ENCODE measurements at regions not wholly inside any gene's neighbourhood (a gene's known extent, or its start where the extent isn't known, plus 50 kb on each side); places are given as distances from the start of the nearest gene placed in this dataset.
A peak's percentile ranks its signal among the peaks of the same experiment; 100 is the strongest.

- POLR2A ChIA-PET, result no interaction called here
- no peak for TF ChIP-seq CTCF (IDR thresholded peaks at IDR 0.05; ENCODE audit: low read depth, low read length)
- Histone ChIP-seq H3K27me3 (ENCODE audit: control insufficient read depth, insufficient read depth, low read length) (no peaks in the 10 kb centered on the region), H3K9me3 (ENCODE audit: control insufficient read depth, insufficient read depth, low read length) (no peaks in the 10 kb centered on the region), H3K4me3 (ENCODE audit: low read depth, low read length) (no peak overlapping the region), H3K27ac (ENCODE audit: low read depth, low read length) (no peak overlapping the region)
- DNase-seq (ENCODE audit: low read depth, low spot score), result no peak
- CTCF ChIA-PET, result no interaction called here
Observed at GRCh38 chr2:180927030-180927686, 53.2 kb upstream of the UBE2E3 start.

DNA sequence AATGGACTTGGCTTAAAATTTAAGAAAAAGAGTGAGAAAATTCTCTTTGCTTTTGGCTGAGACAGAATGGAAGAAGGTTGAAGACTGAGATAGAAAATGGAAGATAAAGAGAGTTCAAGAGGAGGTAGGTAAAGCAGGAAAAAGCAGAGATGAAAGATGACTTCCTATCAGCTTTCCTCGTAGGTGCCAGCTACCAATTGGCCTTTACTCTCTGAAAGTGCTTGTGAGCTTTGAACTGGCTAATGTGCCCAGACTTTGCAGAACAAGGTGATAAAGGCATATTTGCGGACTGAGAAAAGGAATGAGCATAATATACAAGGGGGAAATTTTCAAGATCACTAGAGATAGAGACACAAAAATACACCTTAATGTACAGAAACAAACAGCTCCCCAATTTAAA, 54.7 kb upstream of the UBE2E3 start:
- no peak for DNase-seq (ENCODE audit: low read depth, low spot score)
- Histone ChIP-seq H3K27me3 (ENCODE audit: control insufficient read depth, insufficient read depth, low read length) (no peaks in the 10 kb centered on the region), H3K4me3 (ENCODE audit: low read depth, low read length) (no peak overlapping the region), H3K9me3 (ENCODE audit: control insufficient read depth, insufficient read depth, low read length) (no peaks in the 10 kb centered on the region), H3K27ac (ENCODE audit: low read depth, low read length) (no peak overlapping the region)
- TF ChIP-seq CTCF (IDR thresholded peaks at IDR 0.05; ENCODE audit: low read depth, low read length), result no peak
- ChIA-PET CTCF (interaction anchor here (0.6 to 1.2 kb wide), 2 partner anchors 9 to 793 kb away, joined by 3 read pairs; no protein-coding TSS in a partner anchor), POLR2A (no interaction called here)

GRCh38 chr2:180924063-180924462, 56.3 kb upstream of the UBE2E3 start:
- CTCF ChIA-PET, result interaction anchor here (0.6 kb wide), 1 partner anchor 14 kb away, joined by 5 read pairs; no protein-coding TSS in a partner anchor
- Histone ChIP-seq H3K9me3 (ENCODE audit: control insufficient read depth, insufficient read depth, low read length) (no peaks in the 10 kb centered on the region), H3K4me3 (ENCODE audit: low read depth, low read length) (no peak overlapping the region), H3K27ac (ENCODE audit: low read depth, low read length) (no peak overlapping the region), H3K27me3 (ENCODE audit: control insufficient read depth, insufficient read depth, low read length) (no peaks in the 10 kb centered on the region)
- DNase-seq (ENCODE audit: low read depth, low spot score), result no peak
- POLR2A ChIA-PET, result no interaction called here
- TF ChIP-seq CTCF (IDR thresholded peaks at IDR 0.05; ENCODE audit: low read depth, low read length), result no peak

GRCh38 chr2:180910831-180911665, 69.4 kb upstream of the UBE2E3 start:
- ChIA-PET CTCF (interaction anchor here (0.5 kb wide), 1 partner anchor 1110 kb away, joined by 6 read pairs; no protein-coding TSS in a partner anchor), POLR2A (no interaction called here)
- H3K4me3 ChIP-seq (ENCODE audit: low read depth, low read length), result no peak overlapping the region
- H3K9me3 ChIP-seq (ENCODE audit: control insufficient read depth, insufficient read depth, low read length), result no peaks in the 10 kb centered on the region
- H3K27ac ChIP-seq (ENCODE audit: low read depth, low read length), result no peak overlapping the region
- no peak for TF ChIP-seq CTCF (IDR thresholded peaks at IDR 0.05; ENCODE audit: low read depth, low read length)
- H3K27me3 ChIP-seq (ENCODE audit: control insufficient read depth, insufficient read depth, low read length), result no peaks in the 10 kb centered on the region
- no peak for DNase-seq (ENCODE audit: low read depth, low spot score)

GRCh38 chr2:180907731-180908130, 72.7 kb upstream of the UBE2E3 start:
- ChIA-PET CTCF (interaction anchor here (1.0 kb wide), 1 partner anchor 9 kb away, joined by 3 read pairs; no protein-coding TSS in a partner anchor), POLR2A (interaction anchor here (0.6 kb wide), 1 partner anchor 45 kb away, joined by 3 read pairs; no protein-coding TSS in a partner anchor)
- Histone ChIP-seq H3K27ac (ENCODE audit: low read depth, low read length) (no peak overlapping the region), H3K27me3 (ENCODE audit: control insufficient read depth, insufficient read depth, low read length) (no peaks in the 10 kb centered on the region), H3K4me3 (ENCODE audit: low read depth, low read length) (no peak overlapping the region), H3K9me3 (ENCODE audit: control insufficient read depth, insufficient read depth, low read length) (no peaks in the 10 kb centered on the region)
- TF ChIP-seq CTCF (IDR thresholded peaks at IDR 0.05; ENCODE audit: low read depth, low read length), result no peak
- DNase-seq (ENCODE audit: low read depth, low spot score), result peak; percentile 26
